SK-N-SH (cell line): ENCODE measurements at regions not wholly inside any gene's neighbourhood (a gene's known extent, or its start where the extent isn't known, plus 50 kb on each side); places are given as distances from the start of the nearest gene placed in this dataset.

Source experiments
- CTCF ChIP-seq: fragments of 200-600 bp; sonication (generic); IDR thresholded peaks from 2 replicates; pipeline ENCODE4 v1.6.1; 2017; ENCODE audit warnings: antibody characterized with exemption, mild to moderate bottlenecking, moderate library complexity
- EZH2phosphoT487 ChIP-seq: fragments of 200-600 bp; sonication (generic); IDR thresholded peaks from 2 replicates; pipeline ENCODE4 v1.6.1; 2017; ENCODE audit warnings: low read depth, mixed run types, mild to moderate bottlenecking, antibody characterized with exemption, moderate library complexity, borderline replicate concordance
- FOXJ3 ChIP-seq: sonication (generic); formaldehyde crosslinking; IDR thresholded peaks from 2 replicates; pipeline ENCODE4 v1.5.1; 2020; ENCODE audit warnings: mild to moderate bottlenecking, missing genetic modification reagents
- IRF3 ChIP-seq: fragments of 150-350 bp; IDR thresholded peaks from 2 replicates; pipeline ENCODE4 v1.6.1; 2016; ENCODE audit warnings: mild to moderate bottlenecking, low read depth, low read length
- MXI1 ChIP-seq: IDR thresholded peaks from 2 replicates; pipeline ENCODE4 v1.6.1; 2012; ENCODE audit warnings: mild to moderate bottlenecking, low read depth, low read length, improper control_type of control experiment
- POLR2AphosphoS5 ChIP-seq: IDR thresholded peaks from 2 replicates; pipeline ENCODE4 v1.6.1; 2012; ENCODE audit warnings: low read depth, low read length
- RAD21 ChIP-seq: IDR thresholded peaks from 2 replicates; pipeline ENCODE4 v1.6.1; 2012; ENCODE audit warnings: mild to moderate bottlenecking, low read length
- RCOR1 ChIP-seq: fragments of 150-350 bp; IDR thresholded peaks from 2 replicates; pipeline ENCODE4 v1.6.1; 2017; ENCODE audit warnings: antibody characterized with exemption, low read length
- REST ChIP-seq: IDR thresholded peaks from 2 replicates; pipeline ENCODE4 v1.6.1; 2012; ENCODE audit warnings: mild to moderate bottlenecking, low read depth, low read length, moderate library complexity
- SIN3A ChIP-seq: IDR thresholded peaks from 2 replicates; pipeline ENCODE4 v1.6.1; 2012; ENCODE audit warnings: low read depth, mild to moderate bottlenecking, low read length, moderate library complexity, borderline replicate concordance
- TAF1 ChIP-seq: IDR thresholded peaks from 2 replicates; pipeline ENCODE4 v1.6.1; 2012; ENCODE audit warnings: low read depth, mild to moderate bottlenecking, low read length, moderate library complexity, borderline replicate concordance
- TEAD4 ChIP-seq: IDR thresholded peaks from 2 replicates; pipeline ENCODE4 v1.4.0; 2012; ENCODE audit warnings: mild to moderate bottlenecking, borderline replicate concordance; ENCODE audit not compliant: insufficient read depth
- USF2 ChIP-seq: fragments of 150-350 bp; IDR thresholded peaks from 2 replicates; pipeline ENCODE4 v1.6.1; 2017; ENCODE audit warnings: antibody characterized with exemption, low read length, low read depth, borderline replicate concordance

- TF ChIP-seq CTCF (no peak), POLR2AphosphoS5 (no peak), MXI1 (no peak), TEAD4 (no peak), FOXJ3 (CRISPR knock-in tag) (no peak), SIN3A (no peak), EZH2phosphoT487 (no peak), USF2 (no peak), RCOR1 (no peak), IRF3 (no peak), TAF1 (no peak), REST (no peak), RAD21 (no peak)
Observed at GRCh38 chr4:128558896-128559679, 250.4 kb upstream of the JADE1 start.
